ENCODE measurements at regions not wholly inside any gene's neighbourhood (a gene's known extent, or its start where the extent isn't known, plus 50 kb on each side); places are given as distances from the start of the nearest gene placed in this dataset.

DNA sequence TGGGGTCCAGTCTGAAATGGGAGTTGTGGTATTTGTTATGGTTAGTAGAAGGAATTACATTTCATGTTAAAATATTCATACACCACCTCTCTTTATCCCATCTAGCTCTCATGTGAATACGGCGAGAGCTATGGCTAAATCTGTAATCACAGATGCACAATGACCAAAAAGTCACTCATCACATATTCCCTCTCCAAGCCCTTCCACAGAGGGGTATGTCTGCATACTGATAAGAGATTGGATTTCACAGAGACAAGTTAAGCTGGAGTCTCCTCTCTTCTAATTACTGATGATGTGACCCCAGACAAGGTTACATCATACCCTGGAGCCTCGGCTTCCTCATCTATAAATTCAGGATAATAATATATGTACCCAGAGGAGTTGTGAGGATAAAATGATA is 237.8 kb upstream of the RHOBTB1 start:
- H3K27ac Mint-ChIP-seq, result no peak overlapping the region
- Histone ChIP-seq H3K4me3 (ENCODE audit: control extremely low read depth in 1 of 5, extremely low read depth in 1 of 5, insufficient read depth in 1 of 5, low read depth in 2 of 5, low read length in 4 of 5) (no peak overlapping the region), H4K20me1 (ENCODE audit: control insufficient read depth, insufficient read depth, low read length, poor library complexity, severe bottlenecking) (no peaks in the 10 kb centered on the region), H3K4me1 (ENCODE audit: control insufficient read depth in 2 of 2, insufficient read depth in 2 of 2, low read length in 2 of 2) (no peaks in the 10 kb centered on the region), H3K36me3 (replicated peaks in 1 of 2; ENCODE audit: control extremely low read depth in 1 of 2, control insufficient read depth in 1 of 2, extremely low read depth in 1 of 2, insufficient read depth in 2 of 2, low read length in 1 of 2) (no peaks in the 10 kb centered on the region), H2AFZ (ENCODE audit: insufficient read depth, low read depth, low read length, poor library complexity, severe bottlenecking) (no peak overlapping the region), H3K9me3 (ENCODE audit: control extremely low read depth in 1 of 3, control insufficient read depth in 2 of 3, insufficient read depth in 1 of 3, low read length in 2 of 3) (no peaks in the 10 kb centered on the region), H3K27me3 (replicated peaks in 1 of 4; ENCODE audit: control extremely low read depth in 1 of 4, control insufficient read depth in 3 of 4, insufficient read depth in 4 of 4, low read length in 3 of 4) (no peaks in the 10 kb centered on the region), H3K9ac (ENCODE audit: low read length) (no peak overlapping the region), H3K27ac (ENCODE audit: low read length in 2 of 2) (no peak overlapping the region), H3K4me2 (replicated peaks; ENCODE audit: low read depth, low read length, poor library complexity, severe bottlenecking) (no peak overlapping the region), H3K79me2 (ENCODE audit: control insufficient read depth, insufficient read depth, low read length) (no peaks in the 10 kb centered on the region)
- H3K27me3 Mint-ChIP-seq, result peaks cover 7% of the 10 kb centered on the region
- no peaks in the 10 kb centered on the region for H3K4me1 Mint-ChIP-seq
- no peak overlapping the region for H3K4me3 Mint-ChIP-seq
- DNase-seq (no peak), ATAC-seq (ENCODE audit: low read depth) (no peak)
- intact Hi-C loops (cut with micrococcal nuclease), result no loop called here
- TF ChIP-seq, protein P1, sequence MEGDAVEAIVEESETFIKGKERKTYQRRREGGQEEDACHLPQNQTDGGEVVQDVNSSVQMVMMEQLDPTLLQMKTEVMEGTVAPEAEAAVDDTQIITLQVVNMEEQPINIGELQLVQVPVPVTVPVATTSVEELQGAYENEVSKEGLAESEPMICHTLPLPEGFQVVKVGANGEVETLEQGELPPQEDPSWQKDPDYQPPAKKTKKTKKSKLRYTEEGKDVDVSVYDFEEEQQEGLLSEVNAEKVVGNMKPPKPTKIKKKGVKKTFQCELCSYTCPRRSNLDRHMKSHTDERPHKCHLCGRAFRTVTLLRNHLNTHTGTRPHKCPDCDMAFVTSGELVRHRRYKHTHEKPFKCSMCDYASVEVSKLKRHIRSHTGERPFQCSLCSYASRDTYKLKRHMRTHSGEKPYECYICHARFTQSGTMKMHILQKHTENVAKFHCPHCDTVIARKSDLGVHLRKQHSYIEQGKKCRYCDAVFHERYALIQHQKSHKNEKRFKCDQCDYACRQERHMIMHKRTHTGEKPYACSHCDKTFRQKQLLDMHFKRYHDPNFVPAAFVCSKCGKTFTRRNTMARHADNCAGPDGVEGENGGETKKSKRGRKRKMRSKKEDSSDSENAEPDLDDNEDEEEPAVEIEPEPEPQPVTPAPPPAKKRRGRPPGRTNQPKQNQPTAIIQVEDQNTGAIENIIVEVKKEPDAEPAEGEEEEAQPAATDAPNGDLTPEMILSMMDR (IDR thresholded peaks at IDR 0.05), result no peak
- TF ChIP-seq EZH2 (IDR thresholded peaks at IDR 0.05; ENCODE audit: borderline replicate concordance, insufficient read depth, low read depth, low read length, poor library complexity, severe bottlenecking), result no peak
- WGBS (ENCODE audit: insufficient coverage), result no CpG with 5 or more reads among the region's 3 CpGs
- ChIA-PET POLR2A (no interaction called here), CTCF (interaction anchor here (1.0 kb wide), 1 partner anchor 41 kb away, joined by 3 read pairs; no protein-coding TSS in a partner anchor)
- H3K9me3 Mint-ChIP-seq (ENCODE audit: insufficient read depth), result no peaks in the 10 kb centered on the region

DNA sequence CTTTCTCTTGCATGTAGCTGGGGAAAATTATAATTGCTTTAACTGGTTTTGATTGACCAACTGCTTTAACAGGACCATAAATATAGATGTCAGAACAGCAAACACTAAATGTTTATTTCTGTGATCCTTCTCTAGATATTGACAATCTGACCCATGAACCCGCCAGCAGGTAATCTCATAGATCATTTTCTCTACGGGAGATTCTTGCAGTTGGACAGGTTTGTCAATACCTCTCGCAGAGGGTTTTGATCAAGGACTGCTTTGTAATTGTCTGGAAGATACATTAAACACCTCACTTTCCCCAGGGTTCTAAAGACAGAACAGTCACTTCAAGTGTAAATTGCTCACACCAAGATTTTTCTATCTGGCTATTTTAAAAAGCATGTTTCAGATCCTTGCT is 235.8 kb upstream of the RHOBTB1 start:
- no peak overlapping the region for H2AFZ ChIP-seq (ENCODE audit: insufficient read depth, low read depth, low read length, poor library complexity, severe bottlenecking)
- TF ChIP-seq EZH2 (IDR thresholded peaks at IDR 0.05; ENCODE audit: borderline replicate concordance, insufficient read depth, low read depth, low read length, poor library complexity, severe bottlenecking), result no peak
- TF ChIP-seq, protein P1 (IDR thresholded peaks at IDR 0.05), result no peak
- H3K27ac Mint-ChIP-seq, result no peak overlapping the region
- no peaks in the 10 kb centered on the region for H3K9me3 Mint-ChIP-seq (ENCODE audit: insufficient read depth)
- H3K27me3 ChIP-seq (replicated peaks in 1 of 4; ENCODE audit: control extremely low read depth in 1 of 4, control insufficient read depth in 3 of 4, insufficient read depth in 4 of 4, low read length in 3 of 4), result no peaks in the 10 kb centered on the region
- no peaks in the 10 kb centered on the region for H4K20me1 ChIP-seq (ENCODE audit: control insufficient read depth, insufficient read depth, low read length, poor library complexity, severe bottlenecking)
- no peak overlapping the region for H3K4me3 ChIP-seq (ENCODE audit: control extremely low read depth in 1 of 5, extremely low read depth in 1 of 5, insufficient read depth in 1 of 5, low read depth in 2 of 5, low read length in 4 of 5)
- H3K27ac ChIP-seq (ENCODE audit: low read length in 2 of 2), result no peak overlapping the region
- no peak overlapping the region for H3K4me3 Mint-ChIP-seq
- no peak overlapping the region for H3K9ac ChIP-seq (ENCODE audit: low read length)
- no peak for ATAC-seq (ENCODE audit: low read depth)
- peaks cover 7% of the 10 kb centered on the region for H3K27me3 Mint-ChIP-seq
- WGBS (ENCODE audit: insufficient coverage), result no CpG with 5 or more reads among the region's 3 CpGs
- no peaks in the 10 kb centered on the region for H3K4me1 ChIP-seq (ENCODE audit: control insufficient read depth in 2 of 2, insufficient read depth in 2 of 2, low read length in 2 of 2)
- H3K36me3 ChIP-seq (replicated peaks in 1 of 2; ENCODE audit: control extremely low read depth in 1 of 2, control insufficient read depth in 1 of 2, extremely low read depth in 1 of 2, insufficient read depth in 2 of 2, low read length in 1 of 2), result no peaks in the 10 kb centered on the region
- CTCF ChIA-PET, result no interaction called here
- H3K4me1 Mint-ChIP-seq, result no peaks in the 10 kb centered on the region
- no peaks in the 10 kb centered on the region for H3K79me2 ChIP-seq (ENCODE audit: control insufficient read depth, insufficient read depth, low read length)
- no peak for DNase-seq
- no peaks in the 10 kb centered on the region for H3K9me3 ChIP-seq (ENCODE audit: control extremely low read depth in 1 of 3, control insufficient read depth in 2 of 3, insufficient read depth in 1 of 3, low read length in 2 of 3)
- H3K4me2 ChIP-seq (replicated peaks; ENCODE audit: low read depth, low read length, poor library complexity, severe bottlenecking), result no peak overlapping the region
- intact Hi-C loops (cut with micrococcal nuclease), result no loop called here
- POLR2A ChIA-PET, result no interaction called here

All from B cell (primary cell).